CD4-positive, alpha-beta T cell (primary cell): ENCODE measurements at regions not wholly inside any gene's neighbourhood (a gene's known extent, or its start where the extent isn't known, plus 50 kb on each side); places are given as distances from the start of the nearest gene placed in this dataset.

ENCODE experiments used
- ATAC-seq: fragments of 200-7000 bp; cut with Tn5 transposase; one replicate; pipeline ENCODE4 v1.10.0; 2022; ENCODE audit warnings: mild to moderate bottlenecking; ENCODE audit not compliant: poor library complexity
- CTCF ChIA-PET: fragments of 350-600 bp; sonication (Branson Sonifier 250); formaldehyde crosslinking; loops from one replicate; lab custom pipeline; 2021; ENCODE audit warnings: antibody characterized with exemption, inconsistent platforms; lab: Charles Lee
- POLR2A ChIA-PET: fragments of 350-600 bp; sonication (Branson Sonifier 250); formaldehyde crosslinking; loops from one replicate; lab custom pipeline; 2021; ENCODE audit warnings: antibody characterized with exemption, inconsistent platforms; lab: Charles Lee
- DNase-seq, 14 experiments: peaks; one replicate each; pipeline ENCODE4 v3.0.0-alpha.2; 2013 to 2020; ENCODE audit warnings: mixed read lengths in 2 of 14
- H3K27ac ChIP-seq, 2 donors: one replicate each; pipeline versions ENCODE4 v1.5.1 to v1.7.0; 2013; ENCODE audit warnings: low read length in 2 of 2, low read depth in 1 of 2, mild to moderate bottlenecking in 1 of 2
- H3K27me3 ChIP-seq, 2 experiments: 1 replicate in 1 of 2; 2 replicates in 1 of 2; pipeline versions ENCODE4 v1.6.1 to v1.7.0; 2013; ENCODE audit warnings: low read length in 2 of 2, control low read depth in 1 of 2, mild to moderate bottlenecking in 1 of 2, moderate library complexity in 1 of 2; ENCODE audit not compliant: insufficient read depth in 2 of 2, control insufficient read depth in 1 of 2
- H3K36me3 ChIP-seq: one replicate; pipeline ENCODE4 v1.6.1; 2013; ENCODE audit warnings: low read length, control low read depth; ENCODE audit not compliant: insufficient read depth
- H3K4me1 ChIP-seq: one replicate; pipeline ENCODE4 v1.6.1; 2013; ENCODE audit warnings: low read length, control low read depth; ENCODE audit not compliant: insufficient read depth
- H3K4me3 ChIP-seq: one replicate; pipeline ENCODE4 v1.5.1; 2013; ENCODE audit warnings: mild to moderate bottlenecking, low read length, moderate library complexity
- H3K9me3 ChIP-seq, 2 experiments: 1 replicate in 1 of 2; 2 replicates in 1 of 2; pipeline versions ENCODE4 v1.6.1 to v1.7.0; 2013; ENCODE audit warnings: low read length in 2 of 2, mild to moderate bottlenecking in 2 of 2, control low read depth in 1 of 2, moderate library complexity in 1 of 2; ENCODE audit not compliant: control insufficient read depth in 1 of 2, insufficient read depth in 1 of 2
- H3K27ac Mint-ChIP-seq: one replicate; pipeline ENCODE4 v1.8.0; 2020; ENCODE audit warnings: mixed read lengths
- H3K27me3 Mint-ChIP-seq: one replicate; pipeline ENCODE4 v1.8.0; 2021; ENCODE audit warnings: mixed read lengths
- H3K36me3 Mint-ChIP-seq: one replicate; pipeline ENCODE4 v1.8.0; 2021; ENCODE audit warnings: low read depth, mixed read lengths
- H3K4me1 Mint-ChIP-seq: one replicate; pipeline ENCODE4 v1.8.0; 2021; ENCODE audit warnings: low read depth, mixed read lengths
- H3K4me3 Mint-ChIP-seq: one replicate; pipeline ENCODE4 v1.8.0; 2020; ENCODE audit warnings: mild to moderate bottlenecking, mixed read lengths
- H3K9me3 Mint-ChIP-seq: one replicate; pipeline ENCODE4 v1.8.0; 2020; ENCODE audit warnings: mixed read lengths
- intact Hi-C, 2 experiments: fragments of 100-400 bp; cut with DNase I in 1 of 2; cut with micrococcal nuclease in 1 of 2; formaldehyde crosslinking; loops; one replicate each; pipeline versions ENCODE4 v1.15.1 to v1.9.0; 2023 to 2025; cut with DNase I, micrococcal nuclease
- TF ChIP-seq, protein P1 (sequence below): fragments of 200-600 bp; IDR thresholded peaks from one replicate; pipeline ENCODE4 v1.8.0; 2022; ENCODE audit warnings: antibody characterized with exemption, mild to moderate bottlenecking

- no peaks in the 10 kb centered on the region for H3K4me1 Mint-ChIP-seq
- no peak for ATAC-seq
- Histone ChIP-seq H3K4me1 (no peaks in the 10 kb centered on the region), H3K27me3 (no peaks in the 10 kb centered on the region), H3K4me3 (no peak overlapping the region), H3K9me3 (peaks cover 0 to 12% of the 10 kb centered on the region in 2 experiments), H3K27ac (no peak overlapping the region), H3K36me3 (no peaks in the 10 kb centered on the region)
- CTCF ChIA-PET: no interaction called here
- DNase-seq: no peak
- POLR2A ChIA-PET: no interaction called here
- TF ChIP-seq, protein P1, sequence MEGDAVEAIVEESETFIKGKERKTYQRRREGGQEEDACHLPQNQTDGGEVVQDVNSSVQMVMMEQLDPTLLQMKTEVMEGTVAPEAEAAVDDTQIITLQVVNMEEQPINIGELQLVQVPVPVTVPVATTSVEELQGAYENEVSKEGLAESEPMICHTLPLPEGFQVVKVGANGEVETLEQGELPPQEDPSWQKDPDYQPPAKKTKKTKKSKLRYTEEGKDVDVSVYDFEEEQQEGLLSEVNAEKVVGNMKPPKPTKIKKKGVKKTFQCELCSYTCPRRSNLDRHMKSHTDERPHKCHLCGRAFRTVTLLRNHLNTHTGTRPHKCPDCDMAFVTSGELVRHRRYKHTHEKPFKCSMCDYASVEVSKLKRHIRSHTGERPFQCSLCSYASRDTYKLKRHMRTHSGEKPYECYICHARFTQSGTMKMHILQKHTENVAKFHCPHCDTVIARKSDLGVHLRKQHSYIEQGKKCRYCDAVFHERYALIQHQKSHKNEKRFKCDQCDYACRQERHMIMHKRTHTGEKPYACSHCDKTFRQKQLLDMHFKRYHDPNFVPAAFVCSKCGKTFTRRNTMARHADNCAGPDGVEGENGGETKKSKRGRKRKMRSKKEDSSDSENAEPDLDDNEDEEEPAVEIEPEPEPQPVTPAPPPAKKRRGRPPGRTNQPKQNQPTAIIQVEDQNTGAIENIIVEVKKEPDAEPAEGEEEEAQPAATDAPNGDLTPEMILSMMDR: no peak
- H3K4me3 Mint-ChIP-seq: no peak overlapping the region
- no peaks in the 10 kb centered on the region for H3K36me3 Mint-ChIP-seq
- peaks cover 18% of the 10 kb centered on the region for H3K27me3 Mint-ChIP-seq
- no peaks in the 10 kb centered on the region for H3K9me3 Mint-ChIP-seq
- intact Hi-C loops: no loop called here
- H3K27ac Mint-ChIP-seq: no peak overlapping the region
Observed at GRCh38 chr22:49084206-49084605, 743.5 kb downstream of the BRD1 start.

DNA sequence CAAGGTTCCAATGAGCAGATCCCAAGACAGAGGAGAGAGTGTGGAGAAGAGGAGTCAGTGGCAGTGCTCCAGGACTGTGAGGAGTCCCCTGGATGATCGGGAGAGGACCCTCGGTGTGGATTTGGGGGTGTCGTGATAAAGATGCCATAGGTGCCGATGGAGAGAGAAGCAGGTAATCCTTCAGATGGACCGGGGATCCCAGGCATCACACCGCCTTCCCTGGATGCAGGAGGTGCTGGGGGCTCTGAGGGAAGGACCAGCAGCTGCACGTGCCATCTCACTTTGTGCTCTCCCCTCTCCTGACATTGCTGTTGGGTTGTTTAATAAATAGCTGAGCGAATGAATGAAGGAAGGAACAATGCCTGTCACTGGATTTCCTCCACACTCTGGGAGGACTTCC is 744.1 kb downstream of the BRD1 start:
- CTCF ChIA-PET: no interaction called here
- Histone ChIP-seq H3K4me1 (no peaks in the 10 kb centered on the region), H3K36me3 (no peaks in the 10 kb centered on the region), H3K4me3 (no peak overlapping the region), H3K27ac (no peak overlapping the region), H3K27me3 (no peaks in the 10 kb centered on the region), H3K9me3 (peaks cover 0 to 12% of the 10 kb centered on the region in 2 experiments)
- Mint-ChIP-seq H3K27me3 (peaks cover 18% of the 10 kb centered on the region), H3K9me3 (no peaks in the 10 kb centered on the region), H3K27ac (no peak overlapping the region), H3K36me3 (no peaks in the 10 kb centered on the region), H3K4me1 (no peaks in the 10 kb centered on the region), H3K4me3 (no peak overlapping the region)
- intact Hi-C loops: no loop called here
- ATAC-seq (no peak), DNase-seq (no peak)
- POLR2A ChIA-PET: no interaction called here
- TF ChIP-seq, protein P1: no peak

DNA sequence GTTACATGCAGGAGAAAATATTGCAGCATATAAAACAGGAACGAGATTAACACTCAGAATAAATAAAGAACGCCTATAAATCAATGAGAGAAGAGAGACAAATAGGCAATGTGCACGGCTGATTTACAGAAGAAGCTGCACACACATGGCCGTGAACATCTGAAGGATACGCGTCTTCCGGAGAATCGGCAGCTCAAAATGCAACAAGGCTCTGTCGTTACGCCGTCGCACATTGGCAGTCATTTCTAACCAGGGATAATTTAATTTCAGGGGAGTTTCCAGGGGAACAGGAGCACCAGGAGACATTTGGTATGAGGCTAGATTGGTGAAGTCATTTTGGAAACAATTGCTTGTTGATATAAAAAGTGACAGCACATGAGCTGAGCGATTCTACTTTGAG is 745.2 kb downstream of the BRD1 start:
- H3K27me3 ChIP-seq: no peaks in the 10 kb centered on the region
- ChIA-PET POLR2A (no interaction called here), CTCF (no interaction called here)
- no peaks in the 10 kb centered on the region for H3K36me3 ChIP-seq
- intact Hi-C loops: no loop called here
- ATAC-seq (no peak), DNase-seq (no peak)
- peaks cover 0 to 12% of the 10 kb centered on the region in 2 experiments for H3K9me3 ChIP-seq
- H3K4me1 ChIP-seq: no peaks in the 10 kb centered on the region
- Mint-ChIP-seq H3K27me3 (peaks cover 18% of the 10 kb centered on the region), H3K36me3 (no peaks in the 10 kb centered on the region), H3K9me3 (no peaks in the 10 kb centered on the region), H3K4me3 (no peak overlapping the region), H3K4me1 (no peaks in the 10 kb centered on the region), H3K27ac (no peak overlapping the region)
- TF ChIP-seq, protein P1: no peak
- H3K4me3 ChIP-seq: no peak overlapping the region
- no peak overlapping the region for H3K27ac ChIP-seq
